ENCODE measurements at regions not wholly inside any gene's neighbourhood (a gene's known extent, or its start where the extent isn't known, plus 50 kb on each side); places are given as distances from the start of the nearest gene placed in this dataset.

GRCh38 chr6:134553936-134554335 is 236.0 kb upstream of the SGK1 start (continued):
- TF ChIP-seq CHD7 (IDR thresholded peaks at IDR 0.05; ENCODE audit: insufficient replicate concordance, low read length): no peak
- no peak for TF ChIP-seq E2F6 (IDR thresholded peaks at IDR 0.05)
- TF ChIP-seq SP2 (IDR thresholded peaks at IDR 0.05; ENCODE audit: low read length): no peak
